ENCODE measurements at regions not wholly inside any gene's neighbourhood (a gene's known extent, or its start where the extent isn't known, plus 50 kb on each side); places are given as distances from the start of the nearest gene placed in this dataset.

DNA sequence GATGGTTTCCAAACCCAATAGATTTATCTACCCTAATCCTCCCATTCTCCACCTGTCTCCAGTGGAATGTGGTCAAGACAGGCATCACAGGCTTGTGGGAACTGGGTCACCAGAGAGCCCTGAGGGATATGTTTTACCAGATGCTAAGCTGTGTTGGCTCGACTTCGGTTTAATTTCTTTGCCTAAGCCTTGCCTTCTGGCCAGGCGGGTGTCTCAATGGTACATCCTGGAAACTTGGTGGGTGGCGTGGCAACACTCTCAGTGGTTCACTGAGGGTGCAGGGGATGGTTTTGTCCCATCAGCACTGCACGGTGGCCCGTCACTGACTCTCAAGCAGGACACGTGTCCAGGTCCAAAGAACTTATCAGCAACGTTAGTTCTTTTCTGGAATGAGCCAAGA, 192.2 kb downstream of the TENT4A start:
- Histone ChIP-seq H3K4me2 (ENCODE audit: low read length) (no peak overlapping the region), H4K20me1 (ENCODE audit: control insufficient read depth, insufficient read depth, low read depth, low read length) (no peaks in the 10 kb centered on the region), H3K9me2 (replicated peaks; ENCODE audit: control insufficient read depth, low read length) (no peaks in the 10 kb centered on the region), H3K4me3 (ENCODE audit: low read length) (no peak overlapping the region), H3K27me3 (ENCODE audit: control insufficient read depth, low read length) (no peaks in the 10 kb centered on the region), H3K9me3 (ENCODE audit: control insufficient read depth, insufficient read depth, low read length) (no peaks in the 10 kb centered on the region), H3K79me2 (ENCODE audit: control insufficient read depth, low read length) (no peaks in the 10 kb centered on the region), H3K27ac (ENCODE audit: low read depth, low read length) (no peak overlapping the region), H3F3A (ENCODE audit: control insufficient read depth, insufficient read depth) (no peaks in the 10 kb centered on the region), H3K36me3 (ENCODE audit: control insufficient read depth, low read length) (no peaks in the 10 kb centered on the region), H3K4me1 (ENCODE audit: control insufficient read depth, low read length) (no peaks in the 10 kb centered on the region)
- TF ChIP-seq, protein P1, sequence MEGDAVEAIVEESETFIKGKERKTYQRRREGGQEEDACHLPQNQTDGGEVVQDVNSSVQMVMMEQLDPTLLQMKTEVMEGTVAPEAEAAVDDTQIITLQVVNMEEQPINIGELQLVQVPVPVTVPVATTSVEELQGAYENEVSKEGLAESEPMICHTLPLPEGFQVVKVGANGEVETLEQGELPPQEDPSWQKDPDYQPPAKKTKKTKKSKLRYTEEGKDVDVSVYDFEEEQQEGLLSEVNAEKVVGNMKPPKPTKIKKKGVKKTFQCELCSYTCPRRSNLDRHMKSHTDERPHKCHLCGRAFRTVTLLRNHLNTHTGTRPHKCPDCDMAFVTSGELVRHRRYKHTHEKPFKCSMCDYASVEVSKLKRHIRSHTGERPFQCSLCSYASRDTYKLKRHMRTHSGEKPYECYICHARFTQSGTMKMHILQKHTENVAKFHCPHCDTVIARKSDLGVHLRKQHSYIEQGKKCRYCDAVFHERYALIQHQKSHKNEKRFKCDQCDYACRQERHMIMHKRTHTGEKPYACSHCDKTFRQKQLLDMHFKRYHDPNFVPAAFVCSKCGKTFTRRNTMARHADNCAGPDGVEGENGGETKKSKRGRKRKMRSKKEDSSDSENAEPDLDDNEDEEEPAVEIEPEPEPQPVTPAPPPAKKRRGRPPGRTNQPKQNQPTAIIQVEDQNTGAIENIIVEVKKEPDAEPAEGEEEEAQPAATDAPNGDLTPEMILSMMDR (IDR thresholded peaks at IDR 0.05; ENCODE audit: low read depth, low read length, poor library complexity, severe bottlenecking) = no peak
- no peak for TF ChIP-seq EZH2phosphoT487 (IDR thresholded peaks at IDR 0.05; ENCODE audit: borderline replicate concordance, low read length)

DNA sequence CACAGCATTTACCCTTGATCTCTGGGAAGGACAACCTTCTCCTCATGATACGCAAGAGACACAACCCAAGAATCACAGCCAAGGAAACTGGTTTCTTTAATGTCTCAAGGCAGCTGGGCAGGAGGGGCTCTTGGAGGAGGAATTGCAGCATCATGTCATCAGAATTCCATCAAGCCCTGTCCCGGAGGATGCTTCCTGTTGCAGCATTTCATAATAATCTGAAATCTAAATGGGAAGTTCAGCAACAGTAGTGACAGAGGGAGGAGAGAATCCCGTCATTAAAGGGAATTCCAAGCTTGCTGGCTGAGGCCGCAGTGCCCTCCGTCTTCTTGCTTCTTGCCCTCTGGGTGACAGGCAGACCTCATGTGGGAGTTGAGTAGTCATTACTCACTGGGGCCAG, 192.7 kb downstream of the TENT4A start:
- Histone ChIP-seq H3K9me3 (ENCODE audit: control insufficient read depth, insufficient read depth, low read length) (no peaks in the 10 kb centered on the region), H3K4me2 (ENCODE audit: low read length) (no peak overlapping the region)
- TF ChIP-seq EZH2phosphoT487 (IDR thresholded peaks at IDR 0.05; ENCODE audit: borderline replicate concordance, low read length) = no peak
- TF ChIP-seq, protein P1 (IDR thresholded peaks at IDR 0.05; ENCODE audit: low read depth, low read length, poor library complexity, severe bottlenecking) = no peak

DNA sequence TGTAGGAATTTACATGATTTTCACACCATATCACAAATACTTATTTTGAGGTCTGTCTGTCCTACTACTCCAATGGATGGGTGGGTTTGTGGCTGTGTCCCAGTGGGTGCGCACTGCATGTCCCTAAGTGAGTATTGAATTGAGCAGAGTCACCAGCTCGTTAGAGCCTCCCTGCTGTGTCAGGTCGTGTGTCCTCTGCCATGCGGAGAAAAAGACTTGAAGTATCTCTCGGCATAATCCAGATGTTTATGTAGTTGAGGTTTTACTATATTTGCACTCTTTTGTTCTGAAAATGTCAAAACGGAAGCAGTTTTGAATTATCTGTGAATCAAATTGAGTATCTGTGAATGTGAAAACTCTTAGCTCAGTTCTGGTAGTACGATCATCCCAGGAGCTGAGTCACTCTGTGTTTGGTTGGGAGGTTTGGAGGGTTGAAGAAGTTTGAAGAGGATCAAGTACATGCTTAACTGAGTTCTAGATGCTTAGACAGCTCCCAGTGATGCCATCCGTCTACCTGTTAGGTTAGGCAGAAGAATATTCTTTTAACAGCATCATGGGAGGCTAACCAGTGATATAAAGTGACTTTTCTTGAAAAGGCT, 194.2 kb downstream of the TENT4A start:
- H3K4me2 ChIP-seq (ENCODE audit: low read length) = no peak overlapping the region
- H3K27ac ChIP-seq (ENCODE audit: low read depth, low read length) = no peak overlapping the region
- no peaks in the 10 kb centered on the region for H3K4me1 ChIP-seq (ENCODE audit: control insufficient read depth, low read length)

More for the DNA sequence above, 192.7 kb downstream of the TENT4A start:
- H4K20me1 ChIP-seq (ENCODE audit: control insufficient read depth, insufficient read depth, low read depth, low read length) = no peaks in the 10 kb centered on the region
- no peaks in the 10 kb centered on the region for H3K27me3 ChIP-seq (ENCODE audit: control insufficient read depth, low read length)
- no peaks in the 10 kb centered on the region for H3K4me1 ChIP-seq (ENCODE audit: control insufficient read depth, low read length)
- H3K27ac ChIP-seq (ENCODE audit: low read depth, low read length) = no peak overlapping the region
- H3K4me3 ChIP-seq (ENCODE audit: low read length) = no peak overlapping the region
- H3K9me2 ChIP-seq (replicated peaks; ENCODE audit: control insufficient read depth, low read length) = no peaks in the 10 kb centered on the region
- H3F3A ChIP-seq (ENCODE audit: control insufficient read depth, insufficient read depth) = no peaks in the 10 kb centered on the region
- H3K79me2 ChIP-seq (ENCODE audit: control insufficient read depth, low read length) = no peaks in the 10 kb centered on the region
- H3K36me3 ChIP-seq (ENCODE audit: control insufficient read depth, low read length) = no peaks in the 10 kb centered on the region

More for the DNA sequence above, 194.2 kb downstream of the TENT4A start:
- Histone ChIP-seq H3F3A (ENCODE audit: control insufficient read depth, insufficient read depth) (no peaks in the 10 kb centered on the region), H3K79me2 (ENCODE audit: control insufficient read depth, low read length) (no peaks in the 10 kb centered on the region), H3K36me3 (ENCODE audit: control insufficient read depth, low read length) (no peaks in the 10 kb centered on the region), H3K9me3 (ENCODE audit: control insufficient read depth, insufficient read depth, low read length) (no peaks in the 10 kb centered on the region), H3K4me3 (ENCODE audit: low read length) (no peak overlapping the region), H4K20me1 (ENCODE audit: control insufficient read depth, insufficient read depth, low read depth, low read length) (no peaks in the 10 kb centered on the region), H3K9me2 (replicated peaks; ENCODE audit: control insufficient read depth, low read length) (no peaks in the 10 kb centered on the region), H3K27me3 (ENCODE audit: control insufficient read depth, low read length) (no peaks in the 10 kb centered on the region)
- TF ChIP-seq EZH2phosphoT487 (IDR thresholded peaks at IDR 0.05; ENCODE audit: borderline replicate concordance, low read length) = no peak
- TF ChIP-seq, protein P1 (IDR thresholded peaks at IDR 0.05; ENCODE audit: low read depth, low read length, poor library complexity, severe bottlenecking) = no peak
